Mesendoderm (in vitro differentiated cells): ENCODE measurements at regions not wholly inside any gene's neighbourhood (a gene's known extent, or its start where the extent isn't known, plus 50 kb on each side); places are given as distances from the start of the nearest gene placed in this dataset.

Experiments used
- DNase-seq: peaks from one replicate; pipeline ENCODE4 v3.0.0; 2013
- H2AK5ac ChIP-seq: 2 replicates; pipeline ENCODE4 v1.6.1; 2013; ENCODE audit warnings: low read length, inconsistent platforms
- H2BK120ac ChIP-seq: 2 replicates; pipeline ENCODE4 v1.6.1; 2013; ENCODE audit warnings: low read depth, mild to moderate bottlenecking, low read length, moderate library complexity, mixed read lengths
- H2BK15ac ChIP-seq: replicated peaks from 2 replicates; pipeline ENCODE4 v1.6.1; 2013; ENCODE audit warnings: low read depth, mild to moderate bottlenecking, moderate library complexity
- H2BK5ac ChIP-seq: 2 replicates; pipeline ENCODE4 v1.6.1; 2013; ENCODE audit warnings: low read length, inconsistent platforms
- H3K18ac ChIP-seq: 2 replicates; pipeline ENCODE4 v1.6.1; 2013; ENCODE audit warnings: mild to moderate bottlenecking, low read length, mixed read lengths
- H3K23ac ChIP-seq: one replicate; pipeline ENCODE4 v1.6.1; 2013; ENCODE audit warnings: low read length
- H3K27ac ChIP-seq: 2 replicates; pipeline ENCODE4 v1.5.1; 2013; ENCODE audit warnings: low read depth, mild to moderate bottlenecking, inconsistent platforms, low read length, moderate library complexity
- H3K27me3 ChIP-seq: 2 replicates; pipeline ENCODE4 v1.6.1; 2013; ENCODE audit warnings: low read length, control low read depth, mild to moderate bottlenecking, inconsistent platforms; ENCODE audit not compliant: insufficient read depth, poor library complexity
- H3K36me3 ChIP-seq: 2 replicates; pipeline ENCODE4 v1.6.1; 2013; ENCODE audit warnings: low read length, inconsistent platforms; ENCODE audit not compliant: control insufficient read depth, insufficient read depth
- H3K4ac ChIP-seq: one replicate; pipeline ENCODE4 v1.6.1; 2013; ENCODE audit warnings: low read depth, mild to moderate bottlenecking, low read length, moderate library complexity
- H3K4me1 ChIP-seq: 2 replicates; pipeline ENCODE4 v1.6.1; 2013; ENCODE audit warnings: low read depth, low read length, inconsistent platforms; ENCODE audit not compliant: control insufficient read depth
- H3K4me2 ChIP-seq: 2 replicates; pipeline ENCODE4 v1.6.1; 2013; ENCODE audit warnings: low read length
- H3K4me3 ChIP-seq: 2 replicates; pipeline ENCODE4 v1.5.1; 2013; ENCODE audit warnings: mild to moderate bottlenecking, low read length
- H3K56ac ChIP-seq: one replicate; pipeline ENCODE4 v1.6.1; 2013; ENCODE audit warnings: low read length
- H3K79me1 ChIP-seq: 2 replicates; pipeline ENCODE4 v1.6.1; 2013; ENCODE audit warnings: low read length, inconsistent platforms
- H3K79me2 ChIP-seq: 2 replicates; pipeline ENCODE4 v1.6.1; 2013; ENCODE audit warnings: mild to moderate bottlenecking, low read length; ENCODE audit not compliant: control insufficient read depth, insufficient read depth
- H3K9ac ChIP-seq: 2 replicates; pipeline ENCODE4 v1.6.1; 2013; ENCODE audit warnings: low read length, inconsistent platforms
- H4K5ac ChIP-seq: one replicate; pipeline ENCODE4 v1.6.1; 2013; ENCODE audit warnings: low read length
- H4K8ac ChIP-seq: one replicate; pipeline ENCODE4 v1.6.1; 2013; ENCODE audit warnings: low read depth, mild to moderate bottlenecking, control low read depth, low read length, moderate library complexity
- WGBS: extraction: QIAGEN DNeasy Blood & Tissue Kit; methylation state at CpG from one replicate; pipeline ENCODE4 v1.1.7; 2013; ENCODE audit warnings: low lambda C conversion rate, missing lambda C conversion rate; ENCODE audit not compliant: insufficient coverage; ENCODE audit errors: extremely low coverage; 5-methylcytosine and 5-hydroxymethylcytosine counted together

DNA sequence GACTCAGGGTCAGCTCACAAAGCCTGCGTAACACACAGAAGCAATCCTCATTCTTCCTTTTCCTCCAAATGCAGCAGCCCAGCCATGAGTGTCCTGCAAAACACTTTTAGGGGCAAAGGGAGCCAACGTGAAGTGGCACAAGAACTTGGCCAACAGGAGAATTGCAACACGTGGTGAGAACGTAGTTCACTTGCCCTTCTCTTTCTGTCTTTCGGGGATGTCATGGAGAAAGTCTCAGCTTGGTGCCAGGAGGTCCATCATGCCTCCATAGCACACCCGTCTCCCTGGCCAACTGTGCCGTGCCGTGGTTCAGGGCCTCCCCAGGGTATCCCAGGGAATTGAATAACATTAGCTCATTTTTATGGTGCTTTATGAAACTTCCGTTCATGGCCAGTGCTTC, 98.5 kb upstream of the ANO1 start:
- Histone ChIP-seq H3K79me1 (no peaks in the 10 kb centered on the region), H3K27me3 (no peaks in the 10 kb centered on the region), H3K9ac (no peak overlapping the region), H3K4ac (no peak overlapping the region), H3K4me3 (no peak overlapping the region), H3K36me3 (no peaks in the 10 kb centered on the region), H2BK5ac (no peak overlapping the region), H2BK120ac (no peak overlapping the region), H4K5ac (no peak overlapping the region), H3K18ac (no peak overlapping the region), H3K23ac (no peak overlapping the region), H3K4me1 (no peaks in the 10 kb centered on the region), H3K4me2 (no peak overlapping the region), H3K56ac (no peak overlapping the region), H2AK5ac (no peak overlapping the region), H2BK15ac (no peak overlapping the region), H3K79me2 (no peaks in the 10 kb centered on the region), H3K27ac (no peak overlapping the region), H4K8ac (no peak overlapping the region)
- no peak for DNase-seq
- no CpG with 5 or more reads among the region's 9 CpGs for WGBS

GRCh38 chr11:69981119-69981784, 96.9 kb upstream of the ANO1 start:
- H3K23ac ChIP-seq, result no peak overlapping the region
- H3K79me2 ChIP-seq, result no peaks in the 10 kb centered on the region
- no peak overlapping the region for H4K5ac ChIP-seq
- H4K8ac ChIP-seq, result no peak overlapping the region
- H3K18ac ChIP-seq, result no peak overlapping the region
- no peak overlapping the region for H3K4ac ChIP-seq
- H3K9ac ChIP-seq, result no peak overlapping the region
- H2BK120ac ChIP-seq, result no peak overlapping the region
- H2BK5ac ChIP-seq, result no peak overlapping the region
- no peak overlapping the region for H2AK5ac ChIP-seq
- no peaks in the 10 kb centered on the region for H3K79me1 ChIP-seq
- no peak overlapping the region for H3K56ac ChIP-seq
- WGBS, result no CpG with 5 or more reads among the region's 15 CpGs
- H3K27ac ChIP-seq, result no peak overlapping the region
- no peak overlapping the region for H2BK15ac ChIP-seq
- peaks cover 10% of the 10 kb centered on the region for H3K27me3 ChIP-seq
- H3K4me3 ChIP-seq, result no peak overlapping the region
- H3K4me1 ChIP-seq, result no peaks in the 10 kb centered on the region
- H3K4me2 ChIP-seq, result no peak overlapping the region
- no peak for DNase-seq
- no peaks in the 10 kb centered on the region for H3K36me3 ChIP-seq

- H2BK15ac ChIP-seq, result no peak overlapping the region
- no peaks in the 10 kb centered on the region for H3K36me3 ChIP-seq
- H3K4me1 ChIP-seq, result no peaks in the 10 kb centered on the region
- H3K27me3 ChIP-seq, result peaks cover 17% of the 10 kb centered on the region
- no peak overlapping the region for H2BK5ac ChIP-seq
- no peak overlapping the region for H2AK5ac ChIP-seq
- no peak overlapping the region for H3K4ac ChIP-seq
- no peak overlapping the region for H3K4me3 ChIP-seq
- no peak overlapping the region for H3K56ac ChIP-seq
- DNase-seq, result no peak
- H2BK120ac ChIP-seq, result no peak overlapping the region
- no peak overlapping the region for H4K5ac ChIP-seq
- no peak overlapping the region for H3K9ac ChIP-seq
- H3K79me1 ChIP-seq, result no peaks in the 10 kb centered on the region
- WGBS, result no CpG with 5 or more reads among the region's 20 CpGs
- H3K4me2 ChIP-seq, result no peak overlapping the region
- no peak overlapping the region for H3K18ac ChIP-seq
- no peak overlapping the region for H3K27ac ChIP-seq
- no peak overlapping the region for H3K23ac ChIP-seq
- no peaks in the 10 kb centered on the region for H3K79me2 ChIP-seq
- H4K8ac ChIP-seq, result no peak overlapping the region
These were observed 95.2 kb upstream of the ANO1 start for GRCh38 chr11:69982690-69983570.

DNA sequence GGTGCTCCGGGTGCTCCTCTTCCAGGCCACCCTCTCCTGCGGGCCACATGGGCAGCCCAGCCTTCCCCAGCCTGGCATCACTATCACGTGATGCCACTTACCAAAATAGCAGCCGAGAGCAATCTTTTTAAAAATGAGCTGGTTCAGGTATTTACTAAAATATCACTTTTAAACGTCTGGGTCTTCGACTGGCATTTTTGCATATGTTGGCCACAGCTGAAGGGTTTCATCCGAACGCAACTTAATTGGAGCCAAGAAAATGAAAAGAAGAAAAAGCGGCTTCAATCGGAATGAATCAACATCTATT, 94.6 kb upstream of the ANO1 start:
- H3K4ac ChIP-seq, result no peak overlapping the region
- no peak overlapping the region for H2BK5ac ChIP-seq
- H3K79me2 ChIP-seq, result no peaks in the 10 kb centered on the region
- peaks cover 17% of the 10 kb centered on the region for H3K27me3 ChIP-seq
- H3K36me3 ChIP-seq, result no peaks in the 10 kb centered on the region
- no peak overlapping the region for H2AK5ac ChIP-seq
- H3K56ac ChIP-seq, result no peak overlapping the region
- no peak overlapping the region for H3K23ac ChIP-seq
- no peak overlapping the region for H4K5ac ChIP-seq
- no peaks in the 10 kb centered on the region for H3K4me1 ChIP-seq
- no peak overlapping the region for H3K27ac ChIP-seq
- H4K8ac ChIP-seq, result no peak overlapping the region
- H3K79me1 ChIP-seq, result no peaks in the 10 kb centered on the region
- H3K4me3 ChIP-seq, result no peak overlapping the region
- H3K9ac ChIP-seq, result no peak overlapping the region
- no peak overlapping the region for H2BK15ac ChIP-seq
- H3K4me2 ChIP-seq, result no peak overlapping the region
- no CpG with 5 or more reads among the region's 10 CpGs for WGBS
- no peak overlapping the region for H3K18ac ChIP-seq
- no peak overlapping the region for H2BK120ac ChIP-seq
- DNase-seq, result no peak

DNA sequence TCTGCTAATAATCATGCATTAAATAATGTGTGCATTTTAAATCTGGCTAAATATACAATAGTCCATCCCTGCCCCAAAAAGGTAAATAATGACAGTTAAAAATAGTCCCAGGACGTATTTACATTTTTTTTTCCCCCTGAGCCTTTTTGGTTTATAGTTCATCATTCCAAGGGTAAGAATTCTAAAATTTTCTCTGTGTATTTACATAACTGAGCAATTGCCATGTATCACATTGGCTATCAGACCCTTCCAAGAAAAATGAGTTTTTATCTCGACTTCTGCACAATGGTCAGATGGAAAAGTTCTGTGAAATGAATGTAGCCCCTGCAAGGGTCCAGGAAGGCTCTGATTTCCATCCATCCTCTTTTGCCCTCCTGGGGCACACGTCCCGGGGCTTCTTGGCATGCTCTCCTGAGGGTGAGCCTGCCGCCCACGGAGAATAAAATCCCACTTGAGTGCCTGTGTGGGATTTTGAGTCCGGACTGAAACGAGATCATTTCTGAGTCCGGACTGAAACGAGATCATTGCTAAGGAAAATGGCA, 94.1 kb upstream of the ANO1 start:
- DNase-seq, result no peak
- Histone ChIP-seq H3K27me3 (peaks cover 17% of the 10 kb centered on the region), H3K79me1 (no peaks in the 10 kb centered on the region), H2AK5ac (no peak overlapping the region), H3K4me1 (no peaks in the 10 kb centered on the region), H3K36me3 (no peaks in the 10 kb centered on the region), H2BK15ac (no peak overlapping the region), H4K5ac (no peak overlapping the region), H3K56ac (no peak overlapping the region), H2BK5ac (no peak overlapping the region), H2BK120ac (no peak overlapping the region), H3K9ac (no peak overlapping the region), H3K4me3 (no peak overlapping the region), H4K8ac (no peak overlapping the region), H3K4me2 (no peak overlapping the region), H3K79me2 (no peaks in the 10 kb centered on the region), H3K18ac (no peak overlapping the region), H3K4ac (no peak overlapping the region), H3K27ac (no peak overlapping the region), H3K23ac (no peak overlapping the region)
- WGBS, result no CpG with 5 or more reads among the region's 10 CpGs
